HEK293T (cell line): ENCODE measurements at regions not wholly inside any gene's neighbourhood (a gene's known extent, or its start where the extent isn't known, plus 50 kb on each side); places are given as distances from the start of the nearest gene placed in this dataset.

Experiments
- ARNT ChIP-seq: fragments of 450-650 bp; IDR thresholded peaks from 2 replicates; pipeline ENCODE4 v1.6.1; 2017; ENCODE audit warnings: mild to moderate bottlenecking
- BHLHE40 ChIP-seq: fragments of 450-650 bp; IDR thresholded peaks from 2 replicates; pipeline ENCODE4 v1.6.1; 2016; ENCODE audit warnings: mild to moderate bottlenecking, moderate library complexity, borderline replicate concordance
- ELF4 ChIP-seq: fragments of 450-650 bp; IDR thresholded peaks from 2 replicates; pipeline ENCODE4 v1.6.1; 2017; ENCODE audit warnings: antibody characterized with exemption
- FOXK2 ChIP-seq: fragments of 450-650 bp; IDR thresholded peaks from 2 replicates; pipeline ENCODE4 v1.6.1; 2016; ENCODE audit warnings: mild to moderate bottlenecking
- FOXM1 ChIP-seq: fragments of 450-650 bp; IDR thresholded peaks from 2 replicates; pipeline ENCODE4 v1.6.1; 2017; ENCODE audit warnings: mild to moderate bottlenecking, borderline replicate concordance
- LEF1 ChIP-seq: fragments of 450-650 bp; IDR thresholded peaks from 2 replicates; pipeline ENCODE4 v1.6.1; 2017; ENCODE audit warnings: mild to moderate bottlenecking, borderline replicate concordance
- SP1 ChIP-seq: fragments of 450-650 bp; IDR thresholded peaks from 2 replicates; pipeline ENCODE4 v1.6.1; 2017
- SUZ12 ChIP-seq: fragments of 450-650 bp; IDR thresholded peaks from 2 replicates; pipeline ENCODE4 v1.6.1; 2016; ENCODE audit warnings: mild to moderate bottlenecking
- TARDBP ChIP-seq: fragments of 450-650 bp; IDR thresholded peaks from 2 replicates; pipeline ENCODE4 v1.6.1; 2016
- TF ChIP-seq, protein P1 (sequence below): fragments of 450-650 bp; IDR thresholded peaks from 2 replicates; pipeline ENCODE4 v1.6.1; 2016

DNA sequence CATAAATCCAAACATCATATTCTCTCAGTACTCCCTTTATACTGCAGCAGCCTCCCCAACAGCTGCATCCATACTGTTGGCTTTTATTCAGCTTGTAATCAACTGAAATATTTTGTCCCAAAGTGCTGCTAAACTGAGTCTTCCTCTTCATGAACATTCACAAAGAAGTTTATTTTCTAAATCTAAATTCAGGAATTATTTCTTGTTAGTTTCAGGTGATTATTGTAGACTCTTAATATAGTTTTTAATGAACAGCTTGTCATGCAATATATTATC lies 269.3 kb upstream of the UBE2E2 start:
- TF ChIP-seq FOXM1 (no peak), LEF1 (no peak), SUZ12 (no peak), ARNT (no peak), BHLHE40 (no peak), SP1 (no peak), ELF4 (no peak), TARDBP (no peak), FOXK2 (no peak)
- TF ChIP-seq, protein P1, sequence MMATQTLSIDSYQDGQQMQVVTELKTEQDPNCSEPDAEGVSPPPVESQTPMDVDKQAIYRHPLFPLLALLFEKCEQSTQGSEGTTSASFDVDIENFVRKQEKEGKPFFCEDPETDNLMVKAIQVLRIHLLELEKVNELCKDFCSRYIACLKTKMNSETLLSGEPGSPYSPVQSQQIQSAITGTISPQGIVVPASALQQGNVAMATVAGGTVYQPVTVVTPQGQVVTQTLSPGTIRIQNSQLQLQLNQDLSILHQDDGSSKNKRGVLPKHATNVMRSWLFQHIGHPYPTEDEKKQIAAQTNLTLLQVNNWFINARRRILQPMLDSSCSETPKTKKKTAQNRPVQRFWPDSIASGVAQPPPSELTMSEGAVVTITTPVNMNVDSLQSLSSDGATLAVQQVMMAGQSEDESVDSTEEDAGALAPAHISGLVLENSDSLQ, result no peak
